ENCODE measurements at regions not wholly inside any gene's neighbourhood (a gene's known extent, or its start where the extent isn't known, plus 50 kb on each side); places are given as distances from the start of the nearest gene placed in this dataset.
A peak's percentile ranks its signal among the peaks of the same experiment; 100 is the strongest.

DNA sequence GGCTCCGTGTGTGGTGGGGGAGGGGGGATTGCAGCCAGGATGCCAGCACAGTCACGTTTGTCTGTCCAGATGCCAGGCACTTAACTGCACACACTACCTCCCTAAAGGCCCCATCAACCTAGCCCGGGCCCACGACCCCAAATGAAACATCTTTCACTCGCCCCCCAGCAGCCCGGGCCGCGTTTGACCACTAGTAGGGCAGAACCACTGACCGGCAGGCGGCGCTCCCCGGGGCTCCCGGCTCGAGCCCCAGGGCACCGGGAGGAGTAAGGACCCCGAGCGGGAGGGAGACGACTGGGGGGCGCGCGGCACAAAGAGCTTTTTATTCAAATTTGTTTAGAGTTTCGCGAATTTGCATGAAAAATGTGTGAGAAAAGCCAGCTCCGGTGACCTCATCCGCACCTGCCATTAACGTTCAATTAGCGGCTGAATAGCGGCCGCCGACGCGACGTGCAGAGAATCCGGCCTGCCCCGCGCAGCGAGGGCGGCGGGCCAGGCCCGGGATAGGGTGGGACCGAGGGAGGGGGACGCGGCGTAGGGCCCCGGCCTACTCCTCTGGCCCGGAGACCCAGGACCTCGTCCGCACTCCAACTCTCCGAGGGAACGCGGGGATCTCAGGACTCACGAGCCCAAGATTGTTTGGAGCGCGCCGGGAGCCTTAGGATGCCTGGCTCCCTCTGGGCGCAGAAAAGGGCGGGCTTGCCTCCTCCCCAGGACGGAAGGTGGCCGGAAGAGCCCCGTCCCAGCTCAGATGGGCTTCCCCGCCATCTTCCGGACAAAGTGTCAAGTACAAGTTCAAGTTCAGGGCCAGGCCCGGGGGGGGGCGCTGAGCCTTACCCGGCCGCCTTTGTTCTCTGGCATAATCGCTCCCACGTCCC lies 64.9 kb upstream of the POLG start:
- DNase-seq = peak; percentile 15 to 36

DNA sequence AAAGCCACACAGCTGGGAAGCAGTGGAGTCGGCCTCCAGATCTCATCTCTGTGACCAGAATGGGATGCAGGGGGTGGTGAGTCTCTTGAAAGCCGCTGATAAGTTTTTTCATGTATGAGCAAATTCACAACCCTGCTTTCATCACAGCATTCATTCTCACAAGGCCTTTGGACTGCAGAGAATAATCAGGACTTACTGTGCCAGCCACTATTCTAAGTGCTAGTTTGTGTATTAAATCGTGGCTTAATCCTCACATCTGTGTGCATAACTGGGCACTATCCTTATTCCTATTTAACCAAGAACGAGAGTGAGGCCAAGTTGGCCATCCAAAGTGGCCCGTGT lies 64.2 kb upstream of the POLG start:
- no peak for DNase-seq

DNA sequence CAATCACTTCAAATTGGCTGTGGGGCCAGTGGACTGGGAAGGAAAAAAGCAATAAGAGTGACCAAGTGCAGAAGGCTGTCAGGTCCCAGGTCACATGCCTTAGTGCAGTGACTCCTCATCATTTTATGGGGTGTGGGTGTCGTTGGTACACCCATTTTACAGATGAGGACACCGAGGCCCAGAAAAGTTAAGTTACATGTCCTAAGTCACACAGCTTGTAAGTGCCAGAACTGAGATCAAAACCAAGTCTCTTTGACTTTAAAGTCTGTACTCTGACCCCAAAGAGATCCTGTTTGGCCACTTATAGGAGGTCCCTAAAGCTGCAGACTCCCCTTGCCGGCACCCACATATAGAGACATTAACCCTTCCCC lies 63.0 kb upstream of the POLG start:
- no peak for DNase-seq

DNA sequence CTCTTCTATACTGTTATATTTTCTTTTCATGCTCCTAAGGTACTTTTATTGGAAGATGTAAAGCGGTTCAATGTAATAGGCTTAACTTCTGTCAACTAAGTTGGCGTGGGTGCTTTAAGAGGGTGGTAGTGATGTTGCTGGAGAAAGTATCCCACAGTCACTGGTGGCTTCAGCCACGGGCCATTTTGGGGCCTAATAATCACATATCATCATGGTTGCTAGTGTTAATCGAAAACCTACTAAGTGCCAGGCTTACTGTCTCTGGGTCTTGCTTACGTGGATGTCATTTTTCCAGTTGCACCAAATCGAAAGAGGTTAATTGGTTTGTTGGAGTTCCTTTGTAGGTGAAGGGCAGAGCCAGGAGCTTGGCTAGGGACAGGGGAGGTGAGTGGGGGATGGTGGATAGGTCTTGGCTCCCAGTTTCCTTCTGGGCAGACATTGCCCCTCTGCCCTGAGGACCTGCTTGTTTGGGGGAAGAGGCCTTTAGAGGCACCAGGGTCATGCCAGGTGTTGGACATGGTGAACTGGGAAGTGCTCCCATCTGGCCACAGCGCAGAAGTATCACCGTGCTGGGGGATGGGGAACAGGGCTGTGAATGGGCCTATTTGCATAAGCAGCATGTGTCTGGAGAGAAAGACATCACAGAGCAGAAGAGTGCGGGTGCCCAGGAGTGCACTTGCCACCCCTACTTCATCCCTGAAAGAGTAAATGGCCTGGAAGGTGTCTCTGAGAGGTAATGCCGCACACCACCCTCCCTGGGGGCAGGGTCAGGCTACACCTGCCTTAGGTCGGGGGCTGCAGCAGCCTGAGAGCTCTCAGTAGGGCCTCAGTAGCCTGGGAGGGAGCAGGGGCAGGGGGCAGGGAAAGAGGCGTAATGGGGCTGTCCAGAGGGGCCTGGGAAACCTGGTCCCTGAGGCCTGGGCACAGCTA lies 62.4 kb upstream of the POLG start:
- no peak for DNase-seq

DNA sequence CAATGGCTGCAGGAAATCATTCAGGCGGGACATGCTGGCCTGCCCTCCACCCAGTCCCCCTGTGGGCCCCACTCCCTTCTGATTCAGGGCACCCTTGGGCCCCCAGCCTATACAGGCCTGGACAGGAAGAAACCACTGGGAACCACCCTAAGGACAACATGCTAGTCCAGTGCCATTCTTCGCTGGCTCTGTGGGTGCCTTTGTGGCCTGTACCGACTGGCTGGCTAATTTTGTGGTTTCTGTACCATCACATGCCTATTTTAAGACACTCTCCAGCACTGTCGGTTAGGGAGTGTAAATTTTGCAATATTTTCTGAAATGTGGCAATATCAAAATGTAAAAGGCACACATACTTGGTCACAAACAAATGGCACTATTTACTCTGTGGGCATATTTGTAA lies 61.4 kb upstream of the POLG start:
- peak; percentile 87 to 93 for DNase-seq

DNA sequence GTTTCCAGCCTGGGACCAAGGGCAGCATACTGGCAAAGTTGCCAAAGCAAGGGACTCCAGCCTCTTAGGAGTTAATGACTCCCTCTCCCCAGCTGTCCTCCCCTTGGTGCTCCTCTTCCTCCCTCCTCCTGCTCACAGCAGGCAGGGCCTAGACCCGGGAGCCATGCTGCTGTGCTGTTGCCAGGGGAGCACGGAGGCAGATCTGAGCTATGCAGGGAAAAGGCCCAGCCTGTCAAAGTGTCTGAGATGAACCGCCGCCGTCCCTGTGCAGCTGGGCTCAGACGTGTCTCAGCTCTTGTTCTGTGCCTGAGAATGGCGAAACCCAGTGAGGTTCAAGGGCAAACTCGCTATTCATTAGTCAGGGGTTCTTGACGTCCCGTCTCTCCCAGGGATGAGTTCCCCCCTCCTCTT lies 60.8 kb upstream of the POLG start:
- DNase-seq = no peak

DNA sequence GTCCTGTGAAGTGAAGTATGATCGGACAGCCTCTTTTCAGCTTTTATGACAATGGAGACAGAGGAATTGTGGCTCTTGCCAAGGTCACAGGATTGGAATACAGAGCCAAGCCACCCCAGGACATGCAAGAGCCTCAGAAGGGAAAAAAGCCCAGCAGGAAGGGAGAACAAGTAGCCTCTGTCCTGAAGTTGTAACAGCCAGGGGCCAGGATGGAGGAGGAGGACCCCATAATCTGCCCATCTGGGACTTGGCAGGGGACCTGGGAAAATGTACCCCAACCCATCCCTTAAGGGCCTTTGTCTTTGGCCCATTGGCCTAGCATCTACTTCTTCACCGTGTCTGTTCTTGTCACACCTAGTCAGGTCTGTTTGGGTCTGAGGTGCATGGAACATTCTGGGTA lies 60.4 kb upstream of the POLG start:
- DNase-seq = no peak

DNA sequence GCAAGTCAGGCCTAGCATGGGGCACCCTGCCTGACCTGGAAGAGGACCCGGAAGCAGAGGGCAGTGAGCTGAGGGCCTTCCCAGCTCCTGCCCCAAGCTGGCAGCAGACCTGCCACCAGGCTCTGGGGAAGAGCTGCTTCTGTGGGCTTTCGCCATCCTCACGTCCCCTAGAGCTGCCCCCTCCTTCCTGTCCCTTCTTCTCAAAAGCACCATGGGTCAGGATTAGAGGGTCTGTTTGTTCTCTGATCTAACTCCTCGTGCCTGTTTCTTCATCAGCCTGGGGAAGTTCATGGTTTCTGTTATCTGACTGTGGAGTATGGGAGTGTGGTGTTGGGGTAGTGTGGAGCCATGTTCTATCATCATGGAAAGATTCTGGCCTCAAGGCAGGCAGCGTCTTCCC lies 58.4 kb upstream of the POLG start:
- peak; percentile 68 to 69 for DNase-seq

DNA sequence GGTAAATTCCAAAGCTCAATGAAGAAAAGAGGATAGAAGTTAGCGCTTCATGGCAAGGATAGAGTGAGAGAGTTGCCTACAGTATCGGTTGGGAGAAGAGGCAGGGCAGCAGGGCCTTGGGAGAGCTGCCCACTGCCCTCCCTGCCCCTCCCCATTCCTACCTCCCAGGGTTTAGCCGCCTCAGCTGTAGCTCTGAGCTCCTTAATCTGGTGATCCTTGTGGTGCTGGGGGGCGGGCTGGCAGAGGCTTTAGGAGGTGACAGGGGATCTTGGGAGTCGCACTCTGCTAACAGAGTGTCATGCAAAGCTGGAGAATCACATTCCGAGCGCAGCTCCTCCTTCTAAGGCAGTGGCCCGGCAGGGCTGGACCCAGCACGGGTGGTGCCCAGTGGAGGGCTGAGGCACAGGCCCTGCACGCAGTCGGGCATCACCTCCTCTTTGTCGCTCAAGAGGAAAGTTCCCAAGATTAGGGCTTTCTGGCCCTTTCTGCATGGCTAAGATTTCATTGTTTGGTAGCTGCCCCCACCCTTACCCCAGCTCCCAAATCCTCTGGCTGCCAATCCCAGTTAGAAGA lies 57.1 kb upstream of the POLG start:
- DNase-seq = no peak

DNA sequence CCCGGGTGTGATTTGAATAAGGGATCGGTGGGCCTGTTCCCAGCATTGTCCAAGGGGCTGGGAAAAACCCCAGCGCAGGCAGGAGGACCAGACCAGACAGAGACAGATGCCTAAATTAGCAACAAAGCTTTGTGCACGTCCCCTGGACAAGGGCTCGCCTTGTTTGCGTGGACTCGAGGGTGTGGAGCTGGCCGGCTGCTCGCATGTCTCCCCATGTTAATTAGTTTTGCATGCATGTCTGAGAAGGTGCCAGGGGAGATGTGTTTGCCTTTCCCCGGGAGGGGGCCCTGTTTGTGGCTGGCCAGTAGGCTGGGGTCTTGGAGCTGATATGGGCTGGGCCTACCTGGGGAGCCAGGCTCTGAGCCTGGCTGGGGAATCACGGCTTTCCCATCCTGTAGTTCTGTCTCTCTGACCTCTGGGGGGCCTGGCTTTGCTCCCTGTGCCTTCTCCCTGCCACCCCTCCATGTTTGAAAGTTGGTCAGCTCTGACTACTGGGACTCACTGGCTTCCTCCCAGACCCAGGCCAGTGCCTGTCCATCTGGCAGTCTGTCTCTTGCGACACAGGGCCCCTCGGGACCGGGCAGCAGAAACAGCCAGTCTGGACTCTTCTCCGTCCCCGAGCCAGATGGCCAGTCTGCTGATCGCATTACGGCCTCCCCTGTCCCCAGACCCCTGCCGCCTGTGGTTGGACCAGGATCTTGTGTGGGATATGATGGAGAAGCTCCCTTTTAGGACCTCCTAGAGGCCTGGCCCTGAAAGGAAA lies 55.4 kb upstream of the POLG start:
- no peak for DNase-seq

DNA sequence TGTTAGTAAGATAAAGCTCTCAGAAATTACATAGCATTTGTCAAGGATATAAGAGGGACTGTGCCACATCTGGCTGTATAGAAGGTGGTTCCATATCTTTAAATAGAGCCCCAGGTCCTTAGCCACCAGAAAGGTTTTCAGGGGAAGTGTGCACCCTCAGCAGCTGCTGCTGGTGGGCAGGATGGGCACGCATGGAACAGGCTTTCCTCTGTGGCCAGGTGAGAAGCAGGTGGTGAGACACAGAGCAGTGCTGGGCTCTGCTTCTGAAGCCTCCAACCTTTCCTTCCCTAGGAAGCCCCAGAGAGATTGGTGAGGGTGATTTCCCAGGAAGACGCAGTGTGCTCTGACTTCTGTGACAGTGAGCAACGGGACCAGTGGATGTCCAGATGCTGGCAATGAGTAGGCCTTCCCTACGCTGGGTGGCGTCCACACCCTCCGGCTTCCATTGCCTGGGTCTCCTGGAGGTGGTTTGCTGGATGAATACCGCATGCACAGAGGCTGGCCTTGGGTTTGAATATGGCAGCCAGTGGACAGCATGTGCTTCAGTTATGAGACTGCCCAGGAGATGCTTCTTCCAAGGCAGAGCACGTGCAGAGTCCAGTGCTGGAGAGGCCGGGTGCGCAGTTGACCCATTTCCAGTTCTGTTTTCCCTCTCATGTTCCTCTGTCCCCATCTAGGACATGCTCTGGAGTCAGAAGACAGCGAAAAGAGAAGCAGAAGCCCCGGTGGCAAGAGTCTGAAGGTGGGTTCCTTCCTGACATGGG lies 52.7 kb upstream of the POLG start:
- DNase-seq = no peak

DNA sequence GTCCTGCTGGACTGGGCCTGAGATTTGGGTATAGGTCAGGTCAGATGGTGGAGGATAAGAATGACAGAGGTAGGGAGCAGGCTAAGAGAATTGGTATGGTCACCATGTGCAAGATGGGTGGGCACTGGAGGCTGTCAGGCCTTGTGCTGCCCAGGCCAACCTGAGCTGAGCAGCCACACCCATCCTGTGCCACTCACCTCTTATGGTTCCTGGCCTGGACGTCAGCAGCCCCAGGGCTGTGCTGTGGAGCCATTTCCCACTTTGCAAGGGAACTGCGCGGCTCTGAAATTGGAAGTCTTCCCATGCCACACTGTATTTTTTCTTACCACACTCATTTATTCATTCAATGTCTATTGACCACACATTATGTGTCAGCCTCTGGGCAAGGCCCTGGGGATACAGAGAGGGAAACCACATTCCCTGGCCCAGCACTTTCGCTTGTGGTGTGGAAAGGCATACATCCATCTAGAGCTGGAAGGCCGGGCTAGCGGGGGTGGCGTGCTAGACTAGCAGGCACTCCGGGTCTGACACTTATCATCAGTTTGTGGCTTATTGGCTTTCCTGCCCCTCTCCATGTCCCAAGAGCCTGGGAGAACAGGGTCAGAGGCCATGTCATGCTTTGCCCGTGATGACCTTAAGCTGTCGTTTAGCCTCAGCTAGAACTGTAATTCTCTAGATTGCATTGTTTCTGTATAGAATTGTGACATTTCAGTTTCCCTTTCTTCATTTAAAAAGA lies 51.1 kb upstream of the POLG start:
- DNase-seq = peak; percentile 62 to 74
